ENCODE measurements at regions not wholly inside any gene's neighbourhood (a gene's known extent, or its start where the extent isn't known, plus 50 kb on each side); places are given as distances from the start of the nearest gene placed in this dataset.
A peak's percentile ranks its signal among the peaks of the same experiment; 100 is the strongest.

GRCh38 chr1:195898924-195899323 lies 709.3 kb downstream of the KCNT2 start (continued):
- TF ChIP-seq ZNF384 (IDR thresholded peaks at IDR 0.05; ENCODE audit: low read depth, low read length) (peak; percentile 64), RBBP5 (IDR thresholded peaks at IDR 0.05; ENCODE audit: borderline replicate concordance, insufficient read depth, low read length, poor library complexity, severe bottlenecking) (no peak), ZNF311 (CRISPR knock-in tag; IDR thresholded peaks at IDR 0.05) (0 out of 2 replicates have a peak, but pooled peaks have one; percentile 50), POLR2H (tag; IDR thresholded peaks at IDR 0.05; ENCODE audit: low read depth) (0 out of 2 replicates have a peak, but pooled peaks have one; percentile 59), ZNF408 (CRISPR knock-in tag; IDR thresholded peaks at IDR 0.05; ENCODE audit: low read depth) (no peak), MTF1 (CRISPR knock-in tag; IDR thresholded peaks at IDR 0.05; ENCODE audit: borderline replicate concordance) (no peak), USF1 (CRISPR knock-in tag; IDR thresholded peaks at IDR 0.05) (no peak), JUND (IDR thresholded peaks at IDR 0.05; ENCODE audit: borderline replicate concordance, low read depth, low read length) (peak; percentile 79), JUND (tag; IDR thresholded peaks at IDR 0.05; ENCODE audit: borderline replicate concordance, low read depth, low read length) (peak; percentile 63; the same call in 1 of the 3 replicates), HDAC1 (IDR thresholded peaks at IDR 0.05) (peak in 1 of 2 experiments; percentile 62; a peak in 1 of 4 replicates), NFE2 (IDR thresholded peaks at IDR 0.05; ENCODE audit: low read depth) (peak; percentile 64), ARID1B (IDR thresholded peaks at IDR 0.05) (peak; percentile 97)
- TF ChIP-seq, protein P1, sequence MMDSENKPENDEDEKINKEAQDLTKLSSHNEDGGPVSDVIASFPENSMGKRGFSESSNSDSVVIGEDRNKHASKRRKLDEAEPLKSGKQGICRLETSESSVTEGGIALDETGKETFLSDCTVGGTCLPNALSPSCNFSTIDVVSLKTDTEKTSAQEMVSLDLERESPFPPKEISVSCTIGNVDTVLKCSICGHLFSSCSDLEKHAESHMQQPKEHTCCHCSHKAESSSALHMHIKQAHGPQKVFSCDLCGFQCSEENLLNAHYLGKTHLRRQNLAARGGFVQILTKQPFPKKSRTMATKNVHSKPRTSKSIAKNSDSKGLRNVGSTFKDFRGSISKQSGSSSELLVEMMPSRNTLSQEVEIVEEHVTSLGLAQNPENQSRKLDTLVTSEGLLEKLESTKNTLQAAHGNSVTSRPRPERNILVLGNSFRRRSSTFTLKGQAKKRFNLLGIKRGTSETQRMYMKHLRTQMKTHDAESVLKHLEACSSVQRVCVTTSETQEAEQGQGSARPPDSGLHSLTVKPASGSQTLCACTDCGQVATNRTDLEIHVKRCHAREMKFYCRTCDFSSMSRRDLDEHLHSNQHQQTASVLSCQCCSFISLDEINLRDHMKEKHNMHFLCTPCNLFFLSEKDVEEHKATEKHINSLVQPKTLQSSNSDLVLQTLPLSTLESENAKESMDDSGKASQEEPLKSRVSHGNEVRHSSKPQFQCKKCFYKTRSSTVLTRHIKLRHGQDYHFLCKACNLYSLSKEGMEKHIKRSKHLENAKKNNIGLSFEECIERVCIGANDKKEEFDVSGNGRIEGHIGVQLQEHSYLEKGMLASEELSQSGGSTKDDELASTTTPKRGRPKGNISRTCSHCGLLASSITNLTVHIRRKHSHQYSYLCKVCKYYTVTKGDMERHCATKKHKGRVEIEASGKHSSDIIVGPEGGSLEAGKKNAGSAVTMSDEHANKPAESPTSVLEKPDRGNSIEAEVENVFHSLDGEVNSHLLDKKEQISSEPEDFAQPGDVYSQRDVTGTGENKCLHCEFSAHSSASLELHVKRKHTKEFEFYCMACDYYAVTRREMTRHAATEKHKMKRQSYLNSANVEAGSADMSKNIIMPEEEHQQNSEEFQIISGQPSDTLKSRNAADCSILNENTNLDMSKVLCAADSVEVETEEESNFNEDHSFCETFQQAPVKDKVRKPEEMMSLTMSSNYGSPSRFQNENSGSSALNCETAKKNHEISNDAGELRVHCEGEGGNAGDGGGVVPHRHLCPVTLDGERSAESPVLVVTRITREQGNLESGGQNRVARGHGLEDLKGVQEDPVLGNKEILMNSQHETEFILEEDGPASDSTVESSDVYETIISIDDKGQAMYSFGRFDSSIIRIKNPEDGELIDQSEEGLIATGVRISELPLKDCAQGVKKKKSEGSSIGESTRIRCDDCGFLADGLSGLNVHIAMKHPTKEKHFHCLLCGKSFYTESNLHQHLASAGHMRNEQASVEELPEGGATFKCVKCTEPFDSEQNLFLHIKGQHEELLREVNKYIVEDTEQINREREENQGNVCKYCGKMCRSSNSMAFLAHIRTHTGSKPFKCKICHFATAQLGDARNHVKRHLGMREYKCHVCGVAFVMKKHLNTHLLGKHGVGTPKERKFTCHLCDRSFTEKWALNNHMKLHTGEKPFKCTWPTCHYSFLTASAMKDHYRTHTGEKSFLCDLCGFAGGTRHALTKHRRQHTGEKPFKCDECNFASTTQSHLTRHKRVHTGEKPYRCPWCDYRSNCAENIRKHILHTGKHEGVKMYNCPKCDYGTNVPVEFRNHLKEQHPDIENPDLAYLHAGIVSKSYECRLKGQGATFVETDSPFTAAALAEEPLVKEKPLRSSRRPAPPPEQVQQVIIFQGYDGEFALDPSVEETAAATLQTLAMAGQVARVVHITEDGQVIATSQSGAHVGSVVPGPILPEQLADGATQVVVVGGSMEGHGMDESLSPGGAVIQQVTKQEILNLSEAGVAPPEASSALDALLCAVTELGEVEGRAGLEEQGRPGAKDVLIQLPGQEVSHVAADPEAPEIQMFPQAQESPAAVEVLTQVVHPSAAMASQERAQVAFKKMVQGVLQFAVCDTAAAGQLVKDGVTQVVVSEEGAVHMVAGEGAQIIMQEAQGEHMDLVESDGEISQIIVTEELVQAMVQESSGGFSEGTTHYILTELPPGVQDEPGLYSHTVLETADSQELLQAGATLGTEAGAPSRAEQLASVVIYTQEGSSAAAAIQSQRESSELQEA (IDR thresholded peaks at IDR 0.05; ENCODE audit: low read depth), result no peak
- TF ChIP-seq, protein P2, sequence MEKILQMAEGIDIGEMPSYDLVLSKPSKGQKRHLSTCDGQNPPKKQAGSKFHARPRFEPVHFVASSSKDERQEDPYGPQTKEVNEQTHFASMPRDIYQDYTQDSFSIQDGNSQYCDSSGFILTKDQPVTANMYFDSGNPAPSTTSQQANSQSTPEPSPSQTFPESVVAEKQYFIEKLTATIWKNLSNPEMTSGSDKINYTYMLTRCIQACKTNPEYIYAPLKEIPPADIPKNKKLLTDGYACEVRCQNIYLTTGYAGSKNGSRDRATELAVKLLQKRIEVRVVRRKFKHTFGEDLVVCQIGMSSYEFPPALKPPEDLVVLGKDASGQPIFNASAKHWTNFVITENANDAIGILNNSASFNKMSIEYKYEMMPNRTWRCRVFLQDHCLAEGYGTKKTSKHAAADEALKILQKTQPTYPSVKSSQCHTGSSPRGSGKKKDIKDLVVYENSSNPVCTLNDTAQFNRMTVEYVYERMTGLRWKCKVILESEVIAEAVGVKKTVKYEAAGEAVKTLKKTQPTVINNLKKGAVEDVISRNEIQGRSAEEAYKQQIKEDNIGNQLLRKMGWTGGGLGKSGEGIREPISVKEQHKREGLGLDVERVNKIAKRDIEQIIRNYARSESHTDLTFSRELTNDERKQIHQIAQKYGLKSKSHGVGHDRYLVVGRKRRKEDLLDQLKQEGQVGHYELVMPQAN (IDR thresholded peaks at IDR 0.05; ENCODE audit: borderline replicate concordance), result no peak
- TF ChIP-seq, protein P3, sequence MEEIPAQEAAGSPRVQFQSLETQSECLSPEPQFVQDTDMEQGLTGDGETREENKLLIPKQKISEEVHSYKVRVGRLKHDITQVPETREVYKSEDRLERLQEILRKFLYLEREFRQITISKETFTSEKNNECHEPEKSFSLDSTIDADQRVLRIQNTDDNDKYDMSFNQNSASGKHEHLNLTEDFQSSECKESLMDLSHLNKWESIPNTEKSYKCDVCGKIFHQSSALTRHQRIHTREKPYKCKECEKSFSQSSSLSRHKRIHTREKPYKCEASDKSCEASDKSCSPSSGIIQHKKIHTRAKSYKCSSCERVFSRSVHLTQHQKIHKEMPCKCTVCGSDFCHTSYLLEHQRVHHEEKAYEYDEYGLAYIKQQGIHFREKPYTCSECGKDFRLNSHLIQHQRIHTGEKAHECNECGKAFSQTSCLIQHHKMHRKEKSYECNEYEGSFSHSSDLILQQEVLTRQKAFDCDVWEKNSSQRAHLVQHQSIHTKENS (CRISPR knock-in tag; IDR thresholded peaks at IDR 0.05), result no peak

Data from K562 (cell line).